HG03378 (cell line): ENCODE measurements at regions not wholly inside any gene's neighbourhood (a gene's known extent, or its start where the extent isn't known, plus 50 kb on each side); places are given as distances from the start of the nearest gene placed in this dataset.
A peak's percentile ranks its signal among the peaks of the same experiment; 100 is the strongest.

Experiments
- ATAC-seq: cut with Tn5 transposase; IDR thresholded peaks from one replicate; pipeline ENCODE4 v1.9.1; 2021; ENCODE audit warnings: mild to moderate bottlenecking, moderate library complexity; ENCODE audit not compliant: unreplicated experiment

DNA sequence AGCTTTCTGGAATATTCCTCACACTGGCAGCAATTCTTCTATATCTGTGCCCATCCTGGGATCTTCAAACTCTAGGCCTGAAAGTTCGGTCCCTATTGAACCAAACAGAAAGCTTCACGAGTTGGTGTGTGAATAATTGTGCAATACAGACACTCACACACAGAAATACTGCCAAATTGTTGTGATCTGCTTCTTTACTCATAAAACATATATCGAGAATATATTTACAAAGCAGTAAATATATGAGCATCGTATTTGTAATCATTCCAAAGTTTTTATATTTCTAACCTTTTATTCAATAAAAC, 56.6 kb upstream of the BEX4 start:
- no peak for ATAC-seq

DNA sequence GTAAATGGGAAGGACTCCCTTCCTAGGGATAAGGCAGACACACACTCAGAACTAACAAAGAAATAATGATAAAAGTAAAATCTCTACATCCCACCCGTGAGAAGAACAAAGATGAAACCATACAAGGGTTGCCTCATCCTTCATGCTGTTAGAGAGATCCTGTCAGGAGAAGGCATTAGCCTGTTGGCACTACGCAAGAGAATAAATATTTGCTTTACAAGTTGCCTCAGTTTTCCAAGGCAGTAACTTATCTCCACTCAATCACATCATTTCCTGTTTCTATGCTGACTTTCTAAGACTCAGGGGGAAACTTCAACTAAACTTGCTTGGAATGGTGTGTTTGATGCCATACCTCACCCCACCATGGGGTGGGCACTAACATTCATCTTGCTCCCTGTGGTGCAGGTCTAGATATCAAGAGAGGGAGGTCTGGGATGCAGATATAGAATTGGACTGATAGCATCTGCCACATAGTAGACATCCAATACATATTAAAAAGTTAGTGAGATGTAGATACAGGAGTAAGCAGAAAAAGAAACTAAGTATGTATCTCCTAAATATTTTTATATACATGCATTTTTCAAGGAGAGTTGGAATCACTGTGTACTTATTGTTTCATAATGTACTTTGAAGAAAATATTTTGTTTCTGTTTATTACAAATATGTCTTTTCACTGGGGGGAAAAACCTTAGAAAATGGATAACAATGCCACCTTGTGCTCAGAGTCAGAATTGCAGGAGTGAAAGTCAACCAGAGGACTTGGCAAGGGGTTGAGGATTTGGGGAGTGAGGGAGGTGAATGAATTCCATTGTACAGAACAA, 57.2 kb upstream of the BEX4 start:
- peak; percentile 55 for ATAC-seq

DNA sequence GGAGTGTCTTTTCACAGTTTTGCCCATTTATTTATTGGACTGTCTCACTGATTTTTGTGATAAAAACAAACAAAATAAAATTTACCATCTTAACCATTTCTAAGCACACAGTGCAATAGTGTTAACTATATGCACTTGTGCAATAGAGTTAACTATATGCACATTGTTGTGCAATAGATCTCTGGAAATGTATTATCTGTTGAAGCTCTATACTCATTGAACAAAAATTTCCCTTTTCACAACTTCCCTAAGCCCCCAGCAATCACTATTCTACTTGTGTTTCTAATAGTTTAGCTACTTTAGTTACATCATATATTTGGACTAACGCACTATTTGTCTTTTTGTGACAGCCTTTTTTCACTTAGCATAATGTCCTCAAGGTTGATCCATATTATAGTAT, 59.7 kb upstream of the BEX4 start:
- ATAC-seq = no peak

DNA sequence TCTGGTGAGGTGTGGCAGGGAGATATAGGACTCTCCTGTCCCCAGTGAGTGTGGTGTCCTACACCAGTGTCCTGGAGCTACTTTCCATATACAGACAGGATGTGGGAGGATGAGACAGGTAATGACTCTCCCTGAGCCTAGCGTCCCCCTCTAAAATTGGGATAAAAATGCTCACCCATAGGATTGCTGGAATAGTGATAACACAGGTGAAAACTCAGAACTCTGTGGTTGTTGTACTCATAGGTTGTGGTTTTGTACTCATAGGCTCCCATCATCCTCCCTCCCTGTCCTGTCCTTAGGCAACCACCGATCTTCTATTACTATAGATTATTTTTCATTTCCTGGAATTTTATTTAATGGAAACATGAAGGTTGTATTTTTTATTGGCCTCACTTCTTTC, 60.7 kb upstream of the NXF3 start:
- no peak for ATAC-seq

DNA sequence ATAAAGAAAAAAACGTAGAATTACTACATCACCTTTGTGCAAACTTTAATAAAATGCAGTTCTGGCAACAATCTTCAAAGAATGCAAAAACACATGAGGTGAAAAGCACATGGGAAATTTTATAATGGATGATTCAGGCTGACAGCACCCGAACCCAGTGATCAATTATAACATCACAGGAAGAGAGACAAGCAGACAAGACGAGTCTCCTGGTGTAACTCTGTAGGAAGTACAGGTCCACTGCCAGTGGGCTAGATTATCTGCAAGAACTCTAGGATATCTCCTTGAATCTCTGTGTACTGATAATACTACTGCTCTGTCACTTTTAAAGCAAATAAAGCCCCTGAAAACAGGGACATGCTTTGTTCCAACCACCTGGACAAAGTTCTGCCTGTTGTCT, 58.9 kb upstream of the NXF3 start:
- peak; percentile 18 for ATAC-seq

DNA sequence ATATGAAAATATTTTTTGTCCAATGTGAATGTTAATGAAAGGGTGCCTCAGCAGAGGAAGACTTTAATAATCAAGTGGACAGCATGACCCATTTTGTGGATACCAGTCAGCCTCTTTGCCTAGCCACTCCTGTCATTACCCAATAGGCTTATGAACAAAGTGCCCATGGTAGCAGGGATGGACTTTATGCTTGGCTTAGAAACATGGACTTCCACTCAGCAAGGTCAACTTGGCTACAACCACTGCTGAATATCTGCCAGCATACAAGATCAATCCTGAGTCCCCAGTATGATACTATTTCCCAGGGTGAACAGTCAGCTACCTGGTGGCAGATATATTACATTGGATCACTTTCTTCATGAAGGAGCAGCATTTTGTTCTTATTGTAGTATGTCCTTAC, 56.7 kb upstream of the NXF3 start:
- no peak for ATAC-seq

DNA sequence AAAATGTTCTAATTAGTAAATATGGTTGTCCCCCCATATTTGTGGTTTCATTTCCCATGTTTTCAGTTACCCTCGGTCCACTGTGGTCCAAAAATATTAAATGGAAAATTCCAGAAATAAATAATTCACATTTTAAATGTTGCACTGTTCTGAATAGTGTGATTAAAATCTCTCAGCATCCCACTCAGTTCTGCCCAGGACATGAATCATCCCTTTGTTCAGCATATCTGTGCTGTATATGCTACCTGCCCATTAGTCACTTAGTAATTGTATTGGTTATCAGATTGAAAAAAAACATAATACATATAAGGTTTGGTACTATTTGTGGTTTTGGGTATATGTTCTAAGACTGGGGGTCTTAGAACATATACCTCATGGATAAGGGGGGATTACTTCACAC, 55.1 kb upstream of the NXF3 start:
- no peak for ATAC-seq
